HepG2 (cell line): ENCODE measurements at regions not wholly inside any gene's neighbourhood (a gene's known extent, or its start where the extent isn't known, plus 50 kb on each side); places are given as distances from the start of the nearest gene placed in this dataset.

Experiments used
- ATAC-seq: fragments of 200-7000 bp; cut with Tn5 transposase; 3 replicates; pipeline ENCODE4 v1.9.1; 2020; ENCODE audit warnings: mild to moderate bottlenecking, moderate library complexity
- BruUV-seq: library from RNA; stranded (reverse); fragments of 400-500 nt; replicated peaks from 2 replicates; lab custom pipeline; 2021; lab: Mats Ljungman, UMichigan
- CTCF ChIA-PET: fragments of 300-600 bp; formaldehyde crosslinking; extraction: SDS; loops from one replicate; lab custom pipeline; 2021; ENCODE audit warnings: low total read pairs, inconsistent platforms, low intra/inter-chr PET ratio; lab: Yijun Ruan, JAX
- POLR2A ChIA-PET: fragments of 350-600 bp; sonication (Branson Sonifier 250); formaldehyde crosslinking; loops from one replicate; lab custom pipeline; 2020; ENCODE audit warnings: antibody characterized with exemption, inconsistent platforms; lab: Yijun Ruan, JAX
- DNase-seq: peaks from one replicate; pipeline ENCODE4 v3.0.0-alpha.2; 2015; ENCODE audit warnings: low spot score
- FAIRE-seq: peaks from 3 replicates; lab custom pipeline; 2011; peaks lifted over from hg19 to GRCh38; lab: Jason Lieb, UNC
- H2AFZ ChIP-seq: one replicate; pipeline ENCODE4 v1.6.1; 2011; ENCODE audit warnings: low read length, inconsistent platforms
- H3K27ac ChIP-seq: fragments of 300-600 bp; 3 replicates; pipeline ENCODE4 v1.8.0; 2011; ENCODE audit warnings: mixed run types, mild to moderate bottlenecking, mixed read lengths, low read length, inconsistent platforms; ENCODE audit not compliant: insufficient read depth; ENCODE audit errors: extremely low read length
- H3K27me3 ChIP-seq, 2 experiments: fragments of 200-600 bp in 1 of 2; 2 replicates in 1 of 2; 3 replicates in 1 of 2; pipeline versions ENCODE4 v1.6.0 to v1.8.0; 2011; ENCODE audit warnings: low read length in 2 of 2, mild to moderate bottlenecking in 2 of 2, moderate library complexity in 2 of 2, inconsistent platforms in 1 of 2; ENCODE audit not compliant: insufficient read depth in 2 of 2, control insufficient read depth in 1 of 2
- H3K36me3 ChIP-seq, 2 experiments: fragments of 200-600 bp in 1 of 2; replicated peaks in 1 of 2; 2 replicates in 1 of 2; 3 replicates in 1 of 2; pipeline versions ENCODE4 v1.5.1 to v1.8.0; 2011; ENCODE audit warnings: low read length in 2 of 2, inconsistent platforms in 1 of 2; ENCODE audit not compliant: insufficient read depth in 2 of 2, control insufficient read depth in 1 of 2
- H3K4me1 ChIP-seq: 2 replicates; pipeline ENCODE4 v1.5.1; 2012; ENCODE audit warnings: low read length, inconsistent platforms; ENCODE audit not compliant: insufficient read depth
- H3K4me2 ChIP-seq: 2 replicates; pipeline ENCODE4 v1.6.0; 2011; ENCODE audit warnings: low read depth, low read length, inconsistent platforms
- H3K4me3 ChIP-seq, 3 experiments: fragments of 200-600 bp in 1 of 3; sonication (generic), shearing (Covaris generic) in 1 of 3; replicated peaks in 1 of 3; 2 replicates each; pipeline ENCODE4 v1.5.1; 2011 to 2016; ENCODE audit warnings: low read length in 3 of 3, inconsistent platforms in 2 of 3, low read depth in 2 of 3, mild to moderate bottlenecking in 2 of 3, control low read depth in 1 of 3, mixed read lengths in 1 of 3; ENCODE audit not compliant: insufficient read depth in 1 of 3
- H3K79me2 ChIP-seq: one replicate; pipeline ENCODE4 v1.6.1; 2011; ENCODE audit warnings: low read length, inconsistent platforms; ENCODE audit not compliant: insufficient read depth
- H3K9ac ChIP-seq: 2 replicates; pipeline ENCODE4 v1.6.0; 2011; ENCODE audit warnings: mild to moderate bottlenecking, low read depth, low read length, inconsistent platforms; ENCODE audit not compliant: insufficient read depth
- H3K9me3 ChIP-seq: 2 replicates; pipeline ENCODE4 v1.5.1; 2012; ENCODE audit warnings: mild to moderate bottlenecking, low read length
- H4K20me1 ChIP-seq: 2 replicates; pipeline ENCODE4 v1.6.0; 2011; ENCODE audit warnings: inconsistent platforms, mild to moderate bottlenecking, low read length, moderate library complexity; ENCODE audit not compliant: insufficient read depth
- ATRX ChIP-seq: sonication (generic); formaldehyde crosslinking; IDR thresholded peaks from 2 replicates; pipeline ENCODE4 v1.4.0; 2020; ENCODE audit warnings: missing genetic modification reagents, borderline replicate concordance
- CBX2 ChIP-seq, 2 experiments: fragments of 200-600 bp in 1 of 2; sonication (generic); formaldehyde crosslinking in 1 of 2; IDR thresholded peaks; 2 replicates each; pipeline versions ENCODE4 v1.7.0 to v1.8.1; 2018 to 2022; ENCODE audit warnings: low read depth in 2 of 2, low read length in 1 of 2, mild to moderate bottlenecking in 1 of 2, missing genetic modification reagents in 1 of 2
- GLMP ChIP-seq: sonication (generic); formaldehyde crosslinking; IDR thresholded peaks from 2 replicates; pipeline ENCODE4 v1.9.0; 2021; ENCODE audit warnings: missing genetic modification reagents, mild to moderate bottlenecking, borderline replicate concordance
- HNF1A ChIP-seq, 2 experiments: sonication (generic) in 1 of 2; formaldehyde crosslinking in 1 of 2; IDR thresholded peaks; 2 replicates each; pipeline versions ENCODE4 v1.4.0 to v1.6.1; 2016 to 2020; ENCODE audit warnings: borderline replicate concordance in 1 of 2, low read depth in 1 of 2, mild to moderate bottlenecking in 1 of 2, missing genetic modification reagents in 1 of 2
- POLR2A ChIP-seq, 2 experiments: IDR thresholded peaks; 2 replicates each; pipeline ENCODE4 v1.6.1; 2011; ENCODE audit warnings: low read depth in 2 of 2, low read length in 2 of 2, mild to moderate bottlenecking in 1 of 2, moderate library complexity in 1 of 2; ENCODE audit not compliant: insufficient read depth in 1 of 2
- RFX5 ChIP-seq: IDR thresholded peaks from 2 replicates; pipeline ENCODE4 v1.6.1; 2011; ENCODE audit warnings: low read depth, low read length, improper control_type of control experiment
- ZBTB20 ChIP-seq: sonication (generic); formaldehyde crosslinking; IDR thresholded peaks from 2 replicates; pipeline ENCODE4 v1.8.1; 2023; ENCODE audit warnings: missing genetic modification reagents, low read depth, mild to moderate bottlenecking, borderline replicate concordance
- ZC3H4 ChIP-seq: sonication (generic); formaldehyde crosslinking; IDR thresholded peaks from 2 replicates; pipeline ENCODE4 v1.4.0; 2020; ENCODE audit warnings: missing genetic modification reagents, borderline replicate concordance
- ZNF234 ChIP-seq: sonication (generic); formaldehyde crosslinking; conservative IDR thresholded peaks from 2 replicates; pipeline ENCODE4 v1.5.1; 2020; ENCODE audit warnings: mild to moderate bottlenecking, missing genetic modification reagents
- ZNF446 ChIP-seq: sonication (generic); formaldehyde crosslinking; IDR thresholded peaks from 2 replicates; pipeline ENCODE4 v1.5.0; 2020; ENCODE audit warnings: mild to moderate bottlenecking, missing genetic modification reagents
- ZNF547 ChIP-seq: sonication (generic); formaldehyde crosslinking; IDR thresholded peaks from 2 replicates; pipeline ENCODE4 v1.5.1; 2020; ENCODE audit warnings: mild to moderate bottlenecking, missing genetic modification reagents
- ZNF563 ChIP-seq: sonication (generic); formaldehyde crosslinking; IDR thresholded peaks from 2 replicates; pipeline ENCODE4 v1.8.0; 2022; ENCODE audit warnings: mild to moderate bottlenecking, moderate library complexity, missing genetic modification reagents
- ZNF580 ChIP-seq: IDR thresholded peaks from 2 replicates; pipeline ENCODE4 v1.6.1; 2016; ENCODE audit warnings: low read depth, borderline replicate concordance
- ZNF878 ChIP-seq: sonication (generic); formaldehyde crosslinking; IDR thresholded peaks from 2 replicates; pipeline ENCODE4 v1.8.1; 2023; ENCODE audit warnings: mild to moderate bottlenecking, missing genetic modification reagents, moderate library complexity
- ZNF891 ChIP-seq: sonication (generic); formaldehyde crosslinking; IDR thresholded peaks from 2 replicates; pipeline ENCODE4 v1.5.0; 2020; ENCODE audit warnings: mild to moderate bottlenecking, missing genetic modification reagents
- WGBS: methylation state at CpG from one replicate; pipeline ENCODE4 v1.1.6; 2017; ENCODE audit warnings: low lambda C conversion rate; 5-methylcytosine and 5-hydroxymethylcytosine counted together
- in situ Hi-C: cut with HindIII; loops from 2 replicates; pipeline ENCODE4 v1.10.0; 2017; ENCODE audit warnings: low pct_unique_long_range_greater_than_20kb; ENCODE audit not compliant: extremely low pct_ligation_motif_present
- intact Hi-C: fragments of 100-400 bp; cut with micrococcal nuclease; formaldehyde crosslinking; loops from one replicate; pipeline ENCODE4 v1.10.0; 2022; ENCODE audit not compliant: unreplicated experiment
- TF ChIP-seq, protein P1 (sequence below): sonication (generic); formaldehyde crosslinking; IDR thresholded peaks from 2 replicates; pipeline ENCODE4 v1.4.0; 2020; ENCODE audit warnings: missing genetic modification reagents, borderline replicate concordance

- TF ChIP-seq GLMP (CRISPR knock-in tag) (no peak), RFX5 (no peak), ZNF878 (CRISPR knock-in tag) (no peak), ZNF563 (no peak), ZBTB20 (no peak), ZNF446 (no peak), ZNF580 (CRISPR knock-in tag) (no peak)
Observed at GRCh38 chr16:63080746-63081145, 1044.5 kb upstream of the CDH8 start (continued).

- intact Hi-C loops, result no loop called here
- CTCF ChIA-PET, result no interaction called here
- Histone ChIP-seq H3K4me3 (no peak overlapping the region), H3K36me3 (no peaks in the 10 kb centered on the region), H3K27me3 (no peaks in the 10 kb centered on the region), H3K9me3 (peaks cover 86% of the 10 kb centered on the region), H3K27ac (no peak overlapping the region), H3K9ac (no peak overlapping the region), H3K79me2 (no peaks in the 10 kb centered on the region), H4K20me1 (no peaks in the 10 kb centered on the region), H3K4me2 (no peak overlapping the region), H2AFZ (no peak overlapping the region), H3K4me1 (no peaks in the 10 kb centered on the region)
- POLR2A ChIA-PET, result no interaction called here
- BruUV-seq, result no TSS peak
- WGBS, result 0% methylated on average over 4 of the region's 4 CpGs
- no peak for DNase-seq
- no peak for FAIRE-seq
- in situ Hi-C loops, result no loop called here
- ATAC-seq, result no peak
- TF ChIP-seq, protein P1, sequence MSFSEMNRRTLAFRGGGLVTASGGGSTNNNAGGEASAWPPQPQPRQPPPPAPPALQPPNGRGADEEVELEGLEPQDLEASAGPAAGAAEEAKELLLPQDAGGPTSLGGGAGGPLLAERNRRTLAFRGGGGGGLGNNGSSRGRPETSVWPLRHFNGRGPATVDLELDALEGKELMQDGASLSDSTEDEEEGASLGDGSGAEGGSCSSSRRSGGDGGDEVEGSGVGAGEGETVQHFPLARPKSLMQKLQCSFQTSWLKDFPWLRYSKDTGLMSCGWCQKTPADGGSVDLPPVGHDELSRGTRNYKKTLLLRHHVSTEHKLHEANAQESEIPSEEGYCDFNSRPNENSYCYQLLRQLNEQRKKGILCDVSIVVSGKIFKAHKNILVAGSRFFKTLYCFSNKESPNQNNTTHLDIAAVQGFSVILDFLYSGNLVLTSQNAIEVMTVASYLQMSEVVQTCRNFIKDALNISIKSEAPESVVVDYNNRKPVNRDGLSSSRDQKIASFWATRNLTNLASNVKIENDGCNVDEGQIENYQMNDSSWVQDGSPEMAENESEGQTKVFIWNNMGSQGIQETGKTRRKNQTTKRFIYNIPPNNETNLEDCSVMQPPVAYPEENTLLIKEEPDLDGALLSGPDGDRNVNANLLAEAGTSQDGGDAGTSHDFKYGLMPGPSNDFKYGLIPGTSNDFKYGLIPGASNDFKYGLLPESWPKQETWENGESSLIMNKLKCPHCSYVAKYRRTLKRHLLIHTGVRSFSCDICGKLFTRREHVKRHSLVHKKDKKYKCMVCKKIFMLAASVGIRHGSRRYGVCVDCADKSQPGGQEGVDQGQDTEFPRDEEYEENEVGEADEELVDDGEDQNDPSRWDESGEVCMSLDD, result no peak
- TF ChIP-seq ZNF891 (CRISPR knock-in tag) (no peak), POLR2A (IDR thresholded peaks at IDR 0.05; ENCODE audit: insufficient read depth in 1 of 2, low read depth in 2 of 2, low read length in 2 of 2) (no peak), ZNF547 (no peak), ZC3H4 (CRISPR knock-in tag) (no peak), ZNF234 (no peak), HNF1A (IDR thresholded peaks at IDR 0.05; ENCODE audit: low read depth) (no peak), HNF1A (CRISPR knock-in tag; IDR thresholded peaks at IDR 0.05; ENCODE audit: borderline replicate concordance) (no peak), CBX2 (IDR thresholded peaks at IDR 0.05; ENCODE audit: low read depth, low read length) (no peak), CBX2 (CRISPR knock-in tag; IDR thresholded peaks at IDR 0.05; ENCODE audit: low read depth) (no peak), ATRX (CRISPR knock-in tag) (no peak)
Observed at GRCh38 chr16:63069047-63069446, 1032.8 kb upstream of the CDH8 start.
